HepG2 (cell line): ENCODE measurements at regions not wholly inside any gene's neighbourhood (a gene's known extent, or its start where the extent isn't known, plus 50 kb on each side); places are given as distances from the start of the nearest gene placed in this dataset.

ENCODE experiments used
- CBX1 ChIP-seq: IDR thresholded peaks from one replicate; pipeline ENCODE4 v1.6.1; 2016; ENCODE audit warnings: antibody characterized with exemption, low read depth
- CHCHD3 ChIP-seq: sonication (generic); formaldehyde crosslinking; IDR thresholded peaks from 2 replicates; pipeline ENCODE4 v1.8.0; 2022; ENCODE audit warnings: mild to moderate bottlenecking, missing genetic modification reagents, moderate library complexity
- RBAK ChIP-seq: sonication (generic); formaldehyde crosslinking; IDR thresholded peaks from 2 replicates; pipeline ENCODE4 v1.5.1; 2020; ENCODE audit warnings: mild to moderate bottlenecking, missing genetic modification reagents
- RBM39 ChIP-seq: fragments of 200-400 bp; formaldehyde crosslinking; IDR thresholded peaks from one replicate; pipeline ENCODE4 v1.6.1; 2018; ENCODE audit warnings: antibody characterized with exemption, mild to moderate bottlenecking, low read depth, low read length; ENCODE audit not compliant: poor library complexity, severe bottlenecking
- TCF7L2 ChIP-seq: IDR thresholded peaks from 2 replicates; pipeline ENCODE4 v1.6.1; 2011; ENCODE audit warnings: mild to moderate bottlenecking, low read depth, low read length, moderate library complexity
- TF ChIP-seq, protein P1 (sequence below): fragments of 450-650 bp; IDR thresholded peaks from 2 replicates; pipeline ENCODE4 v1.6.1; 2017
- TF ChIP-seq, protein P2 (sequence below), 2 experiments: IDR thresholded peaks; 2 replicates each; pipeline ENCODE4 v1.6.1; 2011 to 2012; ENCODE audit warnings: low read length in 2 of 2, borderline replicate concordance in 1 of 2, low read depth in 1 of 2, mild to moderate bottlenecking in 1 of 2, moderate library complexity in 1 of 2

DNA sequence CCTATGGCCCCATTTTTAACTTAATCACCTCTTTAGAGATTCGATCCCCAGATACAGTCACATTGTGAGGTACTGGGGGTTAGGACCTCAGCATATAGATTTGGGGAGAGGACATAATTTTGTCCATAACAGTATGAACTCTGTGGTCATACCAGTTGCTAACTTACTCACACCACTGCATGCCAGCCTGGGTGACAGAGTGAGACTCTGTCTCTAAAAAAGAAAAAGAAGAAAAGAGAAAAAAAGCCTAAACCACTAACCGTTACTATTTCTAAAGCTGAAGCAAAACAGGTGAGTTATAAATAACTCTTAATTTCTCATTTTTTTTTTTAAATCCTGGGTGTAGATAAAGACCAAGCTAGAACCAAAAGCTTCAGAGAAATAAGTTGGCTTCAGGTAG, 155.1 kb upstream of the AUTS2 start:
- TF ChIP-seq CBX1 = no peak
- TF ChIP-seq TCF7L2 = no peak
- TF ChIP-seq, protein P1, sequence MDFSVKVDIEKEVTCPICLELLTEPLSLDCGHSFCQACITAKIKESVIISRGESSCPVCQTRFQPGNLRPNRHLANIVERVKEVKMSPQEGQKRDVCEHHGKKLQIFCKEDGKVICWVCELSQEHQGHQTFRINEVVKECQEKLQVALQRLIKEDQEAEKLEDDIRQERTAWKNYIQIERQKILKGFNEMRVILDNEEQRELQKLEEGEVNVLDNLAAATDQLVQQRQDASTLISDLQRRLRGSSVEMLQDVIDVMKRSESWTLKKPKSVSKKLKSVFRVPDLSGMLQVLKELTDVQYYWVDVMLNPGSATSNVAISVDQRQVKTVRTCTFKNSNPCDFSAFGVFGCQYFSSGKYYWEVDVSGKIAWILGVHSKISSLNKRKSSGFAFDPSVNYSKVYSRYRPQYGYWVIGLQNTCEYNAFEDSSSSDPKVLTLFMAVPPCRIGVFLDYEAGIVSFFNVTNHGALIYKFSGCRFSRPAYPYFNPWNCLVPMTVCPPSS = no peak
- TF ChIP-seq RBAK (CRISPR knock-in tag) = no peak
- TF ChIP-seq CHCHD3 (CRISPR knock-in tag) = no peak
- TF ChIP-seq, protein P2, sequence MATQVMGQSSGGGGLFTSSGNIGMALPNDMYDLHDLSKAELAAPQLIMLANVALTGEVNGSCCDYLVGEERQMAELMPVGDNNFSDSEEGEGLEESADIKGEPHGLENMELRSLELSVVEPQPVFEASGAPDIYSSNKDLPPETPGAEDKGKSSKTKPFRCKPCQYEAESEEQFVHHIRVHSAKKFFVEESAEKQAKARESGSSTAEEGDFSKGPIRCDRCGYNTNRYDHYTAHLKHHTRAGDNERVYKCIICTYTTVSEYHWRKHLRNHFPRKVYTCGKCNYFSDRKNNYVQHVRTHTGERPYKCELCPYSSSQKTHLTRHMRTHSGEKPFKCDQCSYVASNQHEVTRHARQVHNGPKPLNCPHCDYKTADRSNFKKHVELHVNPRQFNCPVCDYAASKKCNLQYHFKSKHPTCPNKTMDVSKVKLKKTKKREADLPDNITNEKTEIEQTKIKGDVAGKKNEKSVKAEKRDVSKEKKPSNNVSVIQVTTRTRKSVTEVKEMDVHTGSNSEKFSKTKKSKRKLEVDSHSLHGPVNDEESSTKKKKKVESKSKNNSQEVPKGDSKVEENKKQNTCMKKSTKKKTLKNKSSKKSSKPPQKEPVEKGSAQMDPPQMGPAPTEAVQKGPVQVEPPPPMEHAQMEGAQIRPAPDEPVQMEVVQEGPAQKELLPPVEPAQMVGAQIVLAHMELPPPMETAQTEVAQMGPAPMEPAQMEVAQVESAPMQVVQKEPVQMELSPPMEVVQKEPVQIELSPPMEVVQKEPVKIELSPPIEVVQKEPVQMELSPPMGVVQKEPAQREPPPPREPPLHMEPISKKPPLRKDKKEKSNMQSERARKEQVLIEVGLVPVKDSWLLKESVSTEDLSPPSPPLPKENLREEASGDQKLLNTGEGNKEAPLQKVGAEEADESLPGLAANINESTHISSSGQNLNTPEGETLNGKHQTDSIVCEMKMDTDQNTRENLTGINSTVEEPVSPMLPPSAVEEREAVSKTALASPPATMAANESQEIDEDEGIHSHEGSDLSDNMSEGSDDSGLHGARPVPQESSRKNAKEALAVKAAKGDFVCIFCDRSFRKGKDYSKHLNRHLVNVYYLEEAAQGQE (IDR thresholded peaks at IDR 0.05; ENCODE audit: borderline replicate concordance in 1 of 2, low read depth in 1 of 2, low read length in 2 of 2) = no peak
- TF ChIP-seq RBM39 = no peak
